AG04450 (cell line): ENCODE measurements at regions not wholly inside any gene's neighbourhood (a gene's known extent, or its start where the extent isn't known, plus 50 kb on each side); places are given as distances from the start of the nearest gene placed in this dataset.

ENCODE experiments used
- CTCF ChIA-PET: fragments of 300-600, 350-600 bp; formaldehyde crosslinking; extraction: SDS; loops from one replicate; lab custom pipeline; 2022; ENCODE audit warnings: antibody characterized with exemption, inconsistent platforms; lab: Charles Lee
- POLR2A ChIA-PET: fragments of 350-600 bp; formaldehyde crosslinking; extraction: SDS; loops from one replicate; lab custom pipeline; 2021; ENCODE audit warnings: antibody characterized with exemption, inconsistent platforms; lab: Yijun Ruan, JAX
- DNase-seq: peaks from one replicate; pipeline ENCODE4 v3.0.0-alpha.2; 2011; ENCODE audit warnings: low read depth, low spot score
- H3K27ac ChIP-seq: one replicate; pipeline ENCODE4 v1.5.1; 2012; ENCODE audit warnings: low read depth, low read length, control low read depth
- H3K27me3 ChIP-seq: one replicate; pipeline ENCODE4 v1.6.0; 2012; ENCODE audit warnings: low read length; ENCODE audit not compliant: control insufficient read depth, insufficient read depth
- H3K4me3 ChIP-seq: 2 replicates; pipeline ENCODE4 v1.5.1; 2011; ENCODE audit warnings: mild to moderate bottlenecking, low read depth, low read length, control low read depth
- H3K9me3 ChIP-seq: 2 replicates; pipeline ENCODE4 v1.5.1; 2012; ENCODE audit warnings: low read length; ENCODE audit not compliant: control insufficient read depth, insufficient read depth
- CTCF ChIP-seq: IDR thresholded peaks from 2 replicates; pipeline ENCODE4 v1.5.1; 2011; ENCODE audit warnings: low read depth, low read length, control low read depth, inconsistent platforms

- ChIA-PET CTCF (no interaction called here), POLR2A (no interaction called here)
- no peak for DNase-seq
- no peaks in the 10 kb centered on the region for H3K27me3 ChIP-seq
- no peak overlapping the region for H3K27ac ChIP-seq
- no peaks in the 10 kb centered on the region for H3K9me3 ChIP-seq
- no peak for TF ChIP-seq CTCF
- H3K4me3 ChIP-seq: no peak overlapping the region
Observed at GRCh38 chr1:219536038-219536437, 76.9 kb downstream of the ZC3H11B start.

GRCh38 chr1:219534991-219535390 is 77.9 kb downstream of the ZC3H11B start:
- no peak overlapping the region for H3K4me3 ChIP-seq
- no peak for TF ChIP-seq CTCF
- ChIA-PET CTCF (interaction anchor here (1.0 kb wide), 1 partner anchor 15 kb away, joined by 3 read pairs; no protein-coding TSS in a partner anchor), POLR2A (no interaction called here)
- no peaks in the 10 kb centered on the region for H3K27me3 ChIP-seq
- no peaks in the 10 kb centered on the region for H3K9me3 ChIP-seq
- DNase-seq: no peak
- H3K27ac ChIP-seq: no peak overlapping the region

GRCh38 chr1:219533280-219533679 is 79.6 kb downstream of the ZC3H11B start:
- TF ChIP-seq CTCF: no peak
- Histone ChIP-seq H3K4me3 (no peak overlapping the region), H3K9me3 (no peaks in the 10 kb centered on the region), H3K27me3 (no peaks in the 10 kb centered on the region), H3K27ac (no peak overlapping the region)
- ChIA-PET POLR2A (no interaction called here), CTCF (no interaction called here)
- no peak for DNase-seq

- Histone ChIP-seq H3K9me3 (no peaks in the 10 kb centered on the region), H3K27ac (no peak overlapping the region), H3K27me3 (no peaks in the 10 kb centered on the region), H3K4me3 (no peak overlapping the region)
- ChIA-PET CTCF (no interaction called here), POLR2A (no interaction called here)
- TF ChIP-seq CTCF: no peak
- no peak for DNase-seq
Observed at GRCh38 chr1:219529116-219529515, 83.8 kb downstream of the ZC3H11B start.

GRCh38 chr1:219528633-219529032 is 84.3 kb downstream of the ZC3H11B start:
- Histone ChIP-seq H3K27ac (no peak overlapping the region), H3K9me3 (no peaks in the 10 kb centered on the region), H3K4me3 (no peak overlapping the region), H3K27me3 (no peaks in the 10 kb centered on the region)
- CTCF ChIA-PET: no interaction called here
- POLR2A ChIA-PET: no interaction called here
- DNase-seq: no peak
- TF ChIP-seq CTCF: no peak
